ENCODE measurements at regions not wholly inside any gene's neighbourhood (a gene's known extent, or its start where the extent isn't known, plus 50 kb on each side); places are given as distances from the start of the nearest gene placed in this dataset.

DNA sequence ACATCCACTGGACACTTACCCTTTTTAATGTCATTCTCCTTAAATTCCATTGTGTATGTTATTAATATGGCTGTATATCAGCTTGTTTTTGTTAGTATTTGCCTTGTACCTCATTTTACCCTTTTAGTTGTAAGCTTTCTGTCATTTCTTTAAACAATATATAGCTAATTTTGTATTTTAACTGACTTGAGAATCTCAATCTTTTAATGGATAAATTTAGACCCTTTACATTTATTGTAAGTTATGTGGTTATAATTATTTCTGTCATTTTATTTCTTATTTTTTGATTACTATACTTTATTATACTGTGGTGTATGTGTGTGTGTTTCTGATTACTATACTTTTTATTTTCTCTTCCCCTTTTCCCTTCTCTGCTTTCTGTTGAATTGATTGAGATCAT, 159.0 kb upstream of the LHX5 start:
- TF ChIP-seq, protein P1, sequence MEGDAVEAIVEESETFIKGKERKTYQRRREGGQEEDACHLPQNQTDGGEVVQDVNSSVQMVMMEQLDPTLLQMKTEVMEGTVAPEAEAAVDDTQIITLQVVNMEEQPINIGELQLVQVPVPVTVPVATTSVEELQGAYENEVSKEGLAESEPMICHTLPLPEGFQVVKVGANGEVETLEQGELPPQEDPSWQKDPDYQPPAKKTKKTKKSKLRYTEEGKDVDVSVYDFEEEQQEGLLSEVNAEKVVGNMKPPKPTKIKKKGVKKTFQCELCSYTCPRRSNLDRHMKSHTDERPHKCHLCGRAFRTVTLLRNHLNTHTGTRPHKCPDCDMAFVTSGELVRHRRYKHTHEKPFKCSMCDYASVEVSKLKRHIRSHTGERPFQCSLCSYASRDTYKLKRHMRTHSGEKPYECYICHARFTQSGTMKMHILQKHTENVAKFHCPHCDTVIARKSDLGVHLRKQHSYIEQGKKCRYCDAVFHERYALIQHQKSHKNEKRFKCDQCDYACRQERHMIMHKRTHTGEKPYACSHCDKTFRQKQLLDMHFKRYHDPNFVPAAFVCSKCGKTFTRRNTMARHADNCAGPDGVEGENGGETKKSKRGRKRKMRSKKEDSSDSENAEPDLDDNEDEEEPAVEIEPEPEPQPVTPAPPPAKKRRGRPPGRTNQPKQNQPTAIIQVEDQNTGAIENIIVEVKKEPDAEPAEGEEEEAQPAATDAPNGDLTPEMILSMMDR (IDR thresholded peaks at IDR 0.05; ENCODE audit: low read length) = no peak
- TF ChIP-seq EZH2 (optimal IDR thresholded peaks at IDR 0.05; ENCODE audit: low read depth, low read length) = no peak
